Effector memory CD8-positive, alpha-beta T cell (primary cell): ENCODE measurements at regions not wholly inside any gene's neighbourhood (a gene's known extent, or its start where the extent isn't known, plus 50 kb on each side); places are given as distances from the start of the nearest gene placed in this dataset.

ENCODE experiments used
- ATAC-seq: fragments of 150-1000 bp; cut with Tn5 transposase; replicated peaks from 2 replicates; pipeline ENCODE4 v1.10.0; 2021; ENCODE audit warnings: mild to moderate bottlenecking, moderate library complexity
- DNase-seq, 3 experiments: peaks; one replicate each; pipeline ENCODE4 v3.0.0; 2021
- H3K27ac Mint-ChIP-seq, 2 donors: one replicate each; pipeline ENCODE4 v1.8.0; 2022; ENCODE audit warnings: mild to moderate bottlenecking in 2 of 2, mixed read lengths in 2 of 2, moderate library complexity in 2 of 2
- H3K27me3 Mint-ChIP-seq, 2 donors: one replicate each; pipeline ENCODE4 v1.8.0; 2022; ENCODE audit warnings: mixed read lengths in 2 of 2
- H3K36me3 Mint-ChIP-seq: one replicate; pipeline ENCODE4 v1.8.0; 2022; ENCODE audit warnings: mild to moderate bottlenecking, moderate library complexity, mixed read lengths; ENCODE audit not compliant: insufficient read depth
- H3K4me1 Mint-ChIP-seq, 2 donors: one replicate each; pipeline ENCODE4 v1.8.0; 2022; ENCODE audit warnings: low read depth in 2 of 2, mixed read lengths in 2 of 2
- H3K4me3 Mint-ChIP-seq, 2 donors: one replicate each; pipeline ENCODE4 v1.8.0; 2022; ENCODE audit warnings: mild to moderate bottlenecking in 2 of 2, mixed read lengths in 2 of 2, moderate library complexity in 2 of 2
- H3K9me3 Mint-ChIP-seq, 2 donors: one replicate each; pipeline ENCODE4 v1.8.0; 2022; ENCODE audit warnings: mixed read lengths in 2 of 2

DNA sequence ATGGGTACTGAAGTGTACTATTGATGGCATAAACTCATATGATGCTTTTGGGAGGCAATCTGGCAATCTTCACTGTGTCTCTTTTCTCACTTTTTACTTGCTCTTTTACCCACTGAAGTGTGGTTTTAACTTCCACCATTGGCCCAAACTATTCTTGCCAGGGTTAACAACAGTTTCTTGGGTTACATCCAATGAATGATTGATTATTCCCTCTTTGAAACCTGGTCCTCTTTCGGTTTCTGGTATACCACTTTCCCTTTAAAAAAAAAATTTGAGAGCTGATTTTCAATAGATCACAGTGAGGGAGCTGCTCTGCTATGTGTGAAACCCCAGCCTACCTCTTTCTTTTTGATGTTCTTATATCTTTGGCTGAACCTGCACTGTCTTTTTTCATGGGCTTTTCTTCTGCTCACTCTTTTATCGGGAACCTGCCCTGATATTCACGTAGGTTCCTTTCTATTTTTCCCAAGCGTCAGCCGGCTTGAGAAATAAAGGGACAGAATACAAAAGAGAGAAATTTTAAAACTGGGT, 56.1 kb upstream of the OR4E1 start:
- H3K27ac Mint-ChIP-seq = no peak overlapping the region
- DNase-seq = no peak
- no peaks in the 10 kb centered on the region for H3K36me3 Mint-ChIP-seq
- H3K4me3 Mint-ChIP-seq = peak overlapping the region; percentile 54 to 72
- H3K4me1 Mint-ChIP-seq = peaks cover 6 to 15% of the 10 kb centered on the region in 2 donors
- no peaks in the 10 kb centered on the region for H3K9me3 Mint-ChIP-seq
- ATAC-seq = peak; percentile 74
- peaks cover 20 to 29% of the 10 kb centered on the region in 2 donors for H3K27me3 Mint-ChIP-seq

GRCh38 chr14:21725250-21725649, 51.6 kb upstream of the OR4E1 start:
- DNase-seq (no peak), ATAC-seq (no peak)
- Mint-ChIP-seq H3K4me3 (no peak overlapping the region), H3K27me3 (peaks cover 36 to 42% of the 10 kb centered on the region in 2 donors), H3K9me3 (no peaks in the 10 kb centered on the region), H3K36me3 (no peaks in the 10 kb centered on the region), H3K27ac (no peak overlapping the region), H3K4me1 (peaks cover 4 to 7% of the 10 kb centered on the region in 2 donors)

GRCh38 chr14:21724090-21724973, 50.7 kb upstream of the OR4E1 start:
- H3K9me3 Mint-ChIP-seq = no peaks in the 10 kb centered on the region
- no peaks in the 10 kb centered on the region for H3K36me3 Mint-ChIP-seq
- ATAC-seq = no peak
- DNase-seq = no peak
- H3K4me3 Mint-ChIP-seq = peak overlapping the region; percentile 14 to 64
- no peak overlapping the region for H3K27ac Mint-ChIP-seq
- H3K4me1 Mint-ChIP-seq = no peaks in the 10 kb centered on the region
- peaks cover 40 to 45% of the 10 kb centered on the region in 2 donors for H3K27me3 Mint-ChIP-seq

GRCh38 chr14:21723431-21724045, 49.9 kb upstream of the OR4E1 start:
- peak overlapping the region; percentile 14 to 64 for H3K4me3 Mint-ChIP-seq
- peaks cover 46 to 50% of the 10 kb centered on the region in 2 donors for H3K27me3 Mint-ChIP-seq
- H3K27ac Mint-ChIP-seq = peak overlapping the region in 1 of 2 donors; percentile 29

More at GRCh38 chr14:21723431-21724045, 49.9 kb upstream of the OR4E1 start:
- ATAC-seq = peak; percentile 76
- DNase-seq = peak in 1 of 3 experiments; percentile 39
- H3K9me3 Mint-ChIP-seq = no peaks in the 10 kb centered on the region
- no peaks in the 10 kb centered on the region for H3K4me1 Mint-ChIP-seq
- no peaks in the 10 kb centered on the region for H3K36me3 Mint-ChIP-seq
